ENCODE measurements at regions not wholly inside any gene's neighbourhood (a gene's known extent, or its start where the extent isn't known, plus 50 kb on each side); places are given as distances from the start of the nearest gene placed in this dataset.

DNA sequence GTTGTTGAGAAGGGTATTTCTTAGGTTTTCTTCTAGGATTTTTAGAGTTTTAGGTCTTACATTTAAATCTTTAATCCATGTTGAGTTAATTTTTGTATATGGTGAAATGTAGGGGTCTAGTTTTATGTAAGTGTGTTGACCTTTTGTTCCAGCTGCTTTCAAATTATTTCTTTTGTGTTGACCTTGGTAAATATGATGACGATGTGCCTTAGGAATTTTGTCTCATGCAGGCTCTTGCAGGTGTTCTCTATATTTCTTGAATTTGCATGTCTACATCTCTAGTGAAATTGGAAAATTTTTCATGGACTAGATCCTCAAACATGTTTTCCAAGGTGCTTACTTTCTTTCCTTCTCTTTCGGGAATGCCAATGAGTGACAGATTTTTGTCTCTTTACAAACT lies 1609.3 kb upstream of the ZEB2 start:
- no peak for TF ChIP-seq CTCF (IDR thresholded peaks at IDR 0.05)
- DNase-seq (ENCODE audit: low spot score), result no peak
- no peak for ATAC-seq (ENCODE audit: low FRiP score)

GRCh38 chr2:146128216-146128615 lies 1608.3 kb upstream of the ZEB2 start:
- DNase-seq (ENCODE audit: low spot score) (no peak), ATAC-seq (ENCODE audit: low FRiP score) (no peak)
- TF ChIP-seq CTCF (IDR thresholded peaks at IDR 0.05), result no peak

- TF ChIP-seq CTCF (IDR thresholded peaks at IDR 0.05), result no peak
- no peak for ATAC-seq (ENCODE audit: low FRiP score)
- DNase-seq (ENCODE audit: low spot score), result no peak
Measured at GRCh38 chr2:146125551-146125950, 1605.6 kb upstream of the ZEB2 start.

- no peak for ATAC-seq (ENCODE audit: low FRiP score)
- no peak for TF ChIP-seq CTCF (IDR thresholded peaks at IDR 0.05)
- DNase-seq (ENCODE audit: low spot score), result no peak
Measured at GRCh38 chr2:146124741-146125140, 1604.8 kb upstream of the ZEB2 start.

- DNase-seq (ENCODE audit: low spot score), result no peak
- no peak for ATAC-seq (ENCODE audit: low FRiP score)
- TF ChIP-seq CTCF (IDR thresholded peaks at IDR 0.05), result no peak
Measured at GRCh38 chr2:146123714-146124113, 1603.8 kb upstream of the ZEB2 start.

GRCh38 chr2:146123256-146123655 lies 1603.3 kb upstream of the ZEB2 start:
- DNase-seq (ENCODE audit: low spot score), result no peak
- TF ChIP-seq CTCF (IDR thresholded peaks at IDR 0.05), result no peak
- ATAC-seq (ENCODE audit: low FRiP score), result no peak

DNA sequence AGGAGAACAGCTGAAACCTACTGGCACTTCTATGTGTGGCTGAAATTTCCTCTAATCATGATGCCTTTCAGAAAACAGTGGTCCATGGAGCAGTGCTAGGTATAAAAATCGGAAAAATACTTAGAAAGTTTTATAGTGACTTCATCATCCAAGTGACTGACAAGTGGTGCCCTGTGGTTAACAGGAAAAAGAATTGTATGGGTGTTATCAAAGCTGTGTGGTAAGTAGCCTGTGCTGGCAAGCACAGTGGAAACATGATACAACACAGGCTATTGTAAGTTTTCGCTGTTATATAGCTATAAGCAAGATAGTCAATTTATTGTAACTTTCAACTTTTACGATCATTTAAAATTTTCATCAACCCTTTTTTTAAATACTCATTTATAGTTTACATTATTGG lies 1599.7 kb upstream of the ZEB2 start:
- DNase-seq (ENCODE audit: low spot score) (no peak), ATAC-seq (ENCODE audit: low FRiP score) (no peak)
- no peak for TF ChIP-seq CTCF (IDR thresholded peaks at IDR 0.05)

Data from omental fat pad (tissue), 3 donors.